ENCODE measurements at regions not wholly inside any gene's neighbourhood (a gene's known extent, or its start where the extent isn't known, plus 50 kb on each side); places are given as distances from the start of the nearest gene placed in this dataset.
"Not testable (repeated sequence)": the region's sequence is repeated elsewhere in the genome, so short reads cannot be mapped to it uniquely, and the experiment has no call there.

GRCh38 chr4:117916728-117917127 is 117.6 kb upstream of the NDST3 start:
- no peak for TF ChIP-seq CTCF (IDR thresholded peaks at IDR 0.05; ENCODE audit: low read depth, low read length)
- DNase-seq (ENCODE audit: low read depth in 2 of 2) = no peak
- no peak overlapping the region for H3K4me3 ChIP-seq (replicated peaks in 1 of 2; ENCODE audit: low read depth in 2 of 2, low read length in 2 of 2)

- DNase-seq (ENCODE audit: low read depth in 2 of 2); H3K4me3 ChIP-seq (replicated peaks in 1 of 2; ENCODE audit: low read depth in 2 of 2, low read length in 2 of 2): not testable (repeated sequence)
Measured at GRCh38 chr4:117922311-117922710, 112.0 kb upstream of the NDST3 start.

GRCh38 chr4:117927823-117928222 is 106.5 kb upstream of the NDST3 start:
- not testable (repeated sequence) for DNase-seq (ENCODE audit: low read depth in 2 of 2); H3K4me3 ChIP-seq (replicated peaks in 1 of 2; ENCODE audit: low read depth in 2 of 2, low read length in 2 of 2)

- no peak for DNase-seq (ENCODE audit: low read depth in 2 of 2)
- TF ChIP-seq CTCF (IDR thresholded peaks at IDR 0.05; ENCODE audit: low read depth, low read length) = no peak
- no peak overlapping the region for H3K4me3 ChIP-seq (replicated peaks in 1 of 2; ENCODE audit: low read depth in 2 of 2, low read length in 2 of 2)
Measured at GRCh38 chr4:117941611-117942010, 92.7 kb upstream of the NDST3 start.

GRCh38 chr4:117949621-117950020 is 84.7 kb upstream of the NDST3 start:
- no peak for DNase-seq (ENCODE audit: low read depth in 2 of 2)
- TF ChIP-seq CTCF (IDR thresholded peaks at IDR 0.05; ENCODE audit: low read depth, low read length) = no peak
- H3K4me3 ChIP-seq (replicated peaks in 1 of 2; ENCODE audit: low read depth in 2 of 2, low read length in 2 of 2) = no peak overlapping the region

- H3K4me3 ChIP-seq (replicated peaks in 1 of 2; ENCODE audit: low read depth in 2 of 2, low read length in 2 of 2) = no peak overlapping the region
- TF ChIP-seq CTCF (IDR thresholded peaks at IDR 0.05; ENCODE audit: low read depth, low read length) = no peak
- no peak for DNase-seq (ENCODE audit: low read depth in 2 of 2)
Measured at GRCh38 chr4:117957571-117957970, 76.7 kb upstream of the NDST3 start.

GRCh38 chr4:117965622-117966021 is 68.7 kb upstream of the NDST3 start:
- DNase-seq (ENCODE audit: low read depth in 2 of 2) = no peak
- no peak for TF ChIP-seq CTCF (IDR thresholded peaks at IDR 0.05; ENCODE audit: low read depth, low read length)
- H3K4me3 ChIP-seq (replicated peaks in 1 of 2; ENCODE audit: low read depth in 2 of 2, low read length in 2 of 2) = no peak overlapping the region

GRCh38 chr4:117968606-117969005 is 65.7 kb upstream of the NDST3 start:
- no peak for TF ChIP-seq CTCF (IDR thresholded peaks at IDR 0.05; ENCODE audit: low read depth, low read length)
- no peak overlapping the region for H3K4me3 ChIP-seq (replicated peaks in 1 of 2; ENCODE audit: low read depth in 2 of 2, low read length in 2 of 2)
- DNase-seq (ENCODE audit: low read depth in 2 of 2) = no peak
